HuH-7 (cell line): ENCODE measurements at regions not wholly inside any gene's neighbourhood (a gene's known extent, or its start where the extent isn't known, plus 50 kb on each side); places are given as distances from the start of the nearest gene placed in this dataset.

ENCODE experiments used
- DNase-seq: peaks from one replicate; pipeline ENCODE4 v3.0.0; 2011; ENCODE audit warnings: low spot score

DNA sequence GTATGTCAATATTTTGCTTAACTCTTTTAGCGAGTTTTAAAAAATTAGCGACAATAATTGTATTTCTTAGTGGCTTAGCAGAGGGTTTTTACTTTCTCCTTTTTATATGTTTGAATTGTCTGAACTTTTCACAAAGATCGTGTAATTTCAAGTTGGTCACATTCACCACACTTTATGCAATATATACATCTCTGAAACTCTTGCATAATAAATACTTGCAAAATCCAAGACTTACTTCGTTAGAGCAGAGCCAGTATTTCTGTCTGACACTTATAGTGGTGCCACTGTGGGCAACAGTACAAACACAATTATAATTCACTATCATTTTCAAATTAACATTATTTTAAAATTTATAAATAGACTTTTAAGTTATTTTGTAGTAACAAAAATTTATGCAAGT lies 62.0 kb downstream of the SUCNR1 start:
- DNase-seq = no peak

DNA sequence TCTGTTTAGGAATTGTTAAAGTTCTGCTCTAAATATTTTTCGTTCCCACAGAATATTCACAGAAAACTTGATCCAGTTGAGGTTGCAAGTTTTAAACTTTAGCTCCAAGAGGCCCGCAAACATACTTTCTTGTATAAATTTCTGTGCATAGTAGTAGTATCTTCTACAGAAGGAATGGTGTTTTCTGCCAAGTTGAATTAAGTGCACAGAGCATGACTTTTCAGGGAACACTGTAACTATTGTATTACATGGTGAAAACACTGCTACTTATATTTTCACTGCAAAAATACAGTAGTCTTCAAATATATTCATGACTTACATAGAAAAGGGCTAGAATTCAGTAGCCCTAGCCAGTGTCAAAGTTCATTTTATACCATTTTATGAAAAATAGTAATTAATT lies 67.0 kb downstream of the SUCNR1 start:
- no peak for DNase-seq

DNA sequence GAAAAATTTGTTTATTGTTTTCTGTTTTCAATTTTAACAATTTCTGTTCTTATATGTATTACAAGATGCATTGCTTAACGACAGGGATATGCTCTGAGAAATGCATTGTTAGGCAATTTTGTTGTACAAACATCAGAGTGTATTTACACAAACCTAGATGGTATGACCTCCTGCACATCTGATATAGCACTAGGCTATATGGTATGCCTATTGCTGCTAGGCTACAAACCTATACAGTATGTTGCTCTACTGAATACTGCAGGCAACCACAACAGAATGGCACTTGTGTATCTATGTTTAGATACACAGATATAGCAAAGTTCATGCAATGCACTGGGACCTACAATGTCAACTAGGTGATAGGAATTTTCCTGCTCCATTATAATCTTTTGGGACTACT lies 70.1 kb downstream of the SUCNR1 start:
- DNase-seq = peak; percentile 10

GRCh38 chr3:151944356-151944755 lies 70.9 kb downstream of the SUCNR1 start:
- no peak for DNase-seq

DNA sequence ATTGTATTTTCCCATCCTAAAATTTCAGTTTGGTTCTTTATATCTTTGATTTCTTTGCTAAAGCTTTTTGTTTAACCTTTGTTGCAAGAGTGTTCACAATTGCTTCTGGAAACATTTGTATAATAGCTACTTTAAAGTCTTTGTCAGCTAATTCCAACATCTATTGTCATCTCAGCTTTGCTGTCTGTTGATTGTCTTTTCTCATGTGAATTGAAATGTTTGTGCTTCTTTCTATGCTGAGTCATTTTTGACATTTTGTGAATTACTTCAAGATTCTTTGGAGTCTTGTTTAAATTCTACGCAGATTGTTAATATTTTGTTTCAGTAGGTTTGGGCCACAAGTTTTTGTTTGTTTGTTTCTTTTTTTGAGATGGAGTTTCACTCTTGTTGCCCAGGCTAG lies 73.2 kb downstream of the SUCNR1 start:
- DNase-seq = no peak

GRCh38 chr3:151949706-151950105 lies 76.3 kb downstream of the SUCNR1 start:
- DNase-seq = no peak

- DNase-seq = no peak
Measured at GRCh38 chr3:151955356-151955755, 81.9 kb downstream of the SUCNR1 start.

DNA sequence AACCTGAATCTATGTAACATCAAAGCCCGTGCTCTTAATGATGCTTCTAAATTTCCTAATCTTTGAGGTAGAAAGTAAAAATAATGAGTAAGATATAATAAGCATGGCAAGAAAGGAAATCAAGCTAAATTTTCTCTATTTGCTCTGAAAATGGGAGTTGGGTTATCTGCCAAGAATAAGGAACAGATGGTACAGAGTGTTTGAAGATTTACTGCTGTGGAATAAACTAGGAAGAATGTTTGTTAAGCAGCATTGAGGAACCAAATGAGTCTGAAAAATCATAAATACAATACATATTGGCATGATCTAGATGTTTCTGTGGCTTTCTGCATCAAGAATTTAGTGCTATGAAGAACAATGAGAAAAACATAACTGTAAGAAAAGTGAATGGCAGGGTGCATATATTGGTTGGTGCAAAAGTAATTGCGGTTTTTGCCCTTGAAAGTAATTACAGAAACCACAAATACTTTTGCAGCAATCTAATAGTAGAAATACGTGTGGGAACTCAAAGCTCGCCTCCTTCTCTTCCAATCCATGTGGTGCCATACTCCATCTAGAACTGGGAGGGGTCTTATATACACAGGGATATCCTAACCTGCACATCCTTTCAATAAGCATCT lies 87.6 kb downstream of the SUCNR1 start:
- no peak for DNase-seq

GRCh38 chr3:151962352-151962751 lies 88.9 kb downstream of the SUCNR1 start:
- no peak for DNase-seq

DNA sequence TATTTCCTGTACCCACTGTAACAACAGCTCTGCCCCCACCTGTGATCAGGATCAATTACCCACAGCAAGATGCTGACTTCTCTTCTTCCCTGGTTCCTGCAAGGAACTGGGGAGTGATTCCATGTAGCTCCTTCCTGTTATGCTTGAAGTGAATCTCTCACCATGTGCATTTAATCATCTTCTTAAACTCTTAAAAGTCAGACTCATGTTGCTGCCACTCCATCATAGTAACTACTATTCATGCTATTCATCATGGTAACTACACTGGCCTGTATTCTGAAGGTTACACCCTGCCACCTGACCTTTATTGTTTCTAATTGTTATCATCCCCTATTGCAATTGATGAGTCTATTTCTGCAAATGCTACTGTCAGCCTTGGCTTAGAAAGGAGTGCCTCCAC lies 89.5 kb downstream of the SUCNR1 start:
- DNase-seq = no peak

DNA sequence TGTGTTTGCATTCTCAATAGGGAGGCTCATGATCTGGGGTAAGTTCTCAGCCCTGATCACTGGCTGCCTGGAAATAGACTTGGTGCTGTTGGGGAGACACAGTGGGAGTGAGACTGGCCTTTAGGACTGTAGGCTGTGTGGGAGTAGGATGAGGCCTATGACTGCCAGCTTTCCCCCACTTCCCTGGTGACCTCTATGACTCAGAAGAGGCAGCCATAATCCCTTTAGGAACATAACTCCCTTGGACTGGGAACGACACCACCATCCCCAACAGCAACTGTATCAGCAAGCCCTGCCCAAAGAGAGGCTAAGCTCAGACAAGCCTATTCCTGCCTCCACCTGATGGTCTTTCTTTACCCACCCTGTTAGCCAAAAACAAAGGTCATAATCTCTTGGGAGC lies 91.3 kb downstream of the SUCNR1 start:
- no peak for DNase-seq

GRCh38 chr3:151969026-151969642 lies 95.7 kb downstream of the SUCNR1 start:
- no peak for DNase-seq

DNA sequence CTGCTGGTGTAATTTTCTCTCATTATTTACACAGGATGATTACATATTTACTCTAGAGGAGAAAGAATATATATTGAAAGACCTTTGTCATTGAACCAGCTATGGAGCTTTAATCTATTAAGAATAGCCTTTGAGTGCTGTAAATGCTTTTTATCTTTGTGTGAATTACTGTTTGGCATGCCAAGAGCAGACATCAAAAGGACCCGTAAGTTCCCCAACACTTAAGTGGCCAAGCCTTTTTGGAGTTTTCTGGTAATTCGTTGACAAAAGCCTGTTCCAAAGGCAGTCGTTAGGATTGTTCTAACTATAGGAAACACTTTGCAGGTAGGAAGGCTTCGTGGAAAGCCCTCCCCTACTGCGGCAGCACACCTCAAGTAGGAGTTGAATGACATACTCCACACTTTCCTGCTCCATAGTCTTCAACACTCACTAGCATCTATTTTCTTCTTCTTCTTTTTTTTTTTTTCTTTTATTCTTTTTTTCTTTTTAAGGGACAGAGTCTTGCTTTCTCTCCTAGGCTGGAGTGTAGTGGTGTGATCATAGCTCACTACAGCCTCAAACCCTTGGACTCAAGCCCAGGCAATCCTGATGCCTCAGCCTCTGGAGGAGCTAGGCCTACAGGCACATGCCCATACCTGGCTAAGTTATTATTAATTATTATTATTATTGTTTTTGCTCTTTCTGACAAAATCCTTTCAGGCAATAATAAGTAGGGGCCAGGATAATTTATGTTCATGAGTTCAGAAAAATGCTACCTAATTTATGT lies 98.6 kb downstream of the SUCNR1 start:
- no peak for DNase-seq

DNA sequence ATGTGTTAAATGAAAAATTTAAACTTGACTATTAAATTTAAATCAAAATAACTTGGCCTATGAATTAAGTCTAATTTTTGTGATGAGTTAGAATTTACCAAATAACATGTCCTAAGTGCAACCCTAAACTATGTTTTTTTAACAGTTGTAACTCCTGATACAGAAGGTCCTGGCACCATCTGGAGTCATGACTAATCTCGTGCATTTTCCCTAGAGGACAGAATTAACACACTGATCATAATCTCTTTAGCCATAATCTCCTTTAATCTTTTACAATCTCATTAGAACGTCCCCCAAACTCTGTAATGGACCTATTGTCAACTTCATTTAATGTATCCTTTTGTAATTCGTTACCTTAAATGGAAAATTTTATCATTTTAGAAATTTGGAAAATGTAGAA lies 100.6 kb downstream of the SUCNR1 start:
- DNase-seq = no peak

DNA sequence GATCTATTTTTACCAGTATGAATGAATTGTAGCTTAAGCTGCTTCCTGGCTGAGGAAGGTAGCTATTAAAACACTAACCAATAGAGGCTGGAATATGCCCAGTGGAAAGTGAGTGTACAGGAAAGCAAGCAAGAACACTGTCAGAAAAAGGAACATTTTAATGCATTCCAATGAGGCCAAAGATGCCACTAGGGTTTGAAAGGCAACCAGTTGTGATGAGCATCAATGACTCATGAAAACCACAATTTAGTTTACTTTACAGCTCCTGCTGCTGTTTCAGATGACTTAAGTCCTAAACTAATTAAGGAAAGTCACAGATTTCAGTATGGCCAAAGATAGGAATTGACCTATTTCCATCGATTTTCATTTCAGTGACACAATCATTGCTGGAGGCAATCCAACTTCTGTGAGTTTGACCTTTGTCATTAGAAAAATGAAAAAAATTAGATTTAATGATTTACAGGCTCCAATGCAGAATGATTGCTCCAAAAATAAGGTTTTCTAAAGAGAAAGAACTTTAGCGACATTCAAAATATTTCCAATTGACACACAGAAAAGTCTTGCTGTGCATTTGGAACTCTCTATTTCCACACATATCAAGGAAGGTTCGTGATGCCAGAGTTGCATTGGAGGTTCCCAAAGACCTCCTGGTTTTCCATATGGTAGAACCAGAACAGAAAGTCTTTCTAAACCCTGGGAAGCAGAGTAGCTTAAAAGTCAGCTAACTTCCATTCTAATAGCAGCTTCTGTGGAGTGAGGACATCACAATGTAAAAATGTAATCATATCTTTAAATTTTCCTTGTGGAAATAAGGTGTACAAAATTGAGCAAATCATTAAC lies 103.0 kb downstream of the SUCNR1 start:
- no peak for DNase-seq

- DNase-seq = no peak
Measured at GRCh38 chr3:151979906-151980305, 106.5 kb downstream of the SUCNR1 start.

- DNase-seq = no peak
Measured at GRCh38 chr3:151983538-151983937, 110.1 kb downstream of the SUCNR1 start.

DNA sequence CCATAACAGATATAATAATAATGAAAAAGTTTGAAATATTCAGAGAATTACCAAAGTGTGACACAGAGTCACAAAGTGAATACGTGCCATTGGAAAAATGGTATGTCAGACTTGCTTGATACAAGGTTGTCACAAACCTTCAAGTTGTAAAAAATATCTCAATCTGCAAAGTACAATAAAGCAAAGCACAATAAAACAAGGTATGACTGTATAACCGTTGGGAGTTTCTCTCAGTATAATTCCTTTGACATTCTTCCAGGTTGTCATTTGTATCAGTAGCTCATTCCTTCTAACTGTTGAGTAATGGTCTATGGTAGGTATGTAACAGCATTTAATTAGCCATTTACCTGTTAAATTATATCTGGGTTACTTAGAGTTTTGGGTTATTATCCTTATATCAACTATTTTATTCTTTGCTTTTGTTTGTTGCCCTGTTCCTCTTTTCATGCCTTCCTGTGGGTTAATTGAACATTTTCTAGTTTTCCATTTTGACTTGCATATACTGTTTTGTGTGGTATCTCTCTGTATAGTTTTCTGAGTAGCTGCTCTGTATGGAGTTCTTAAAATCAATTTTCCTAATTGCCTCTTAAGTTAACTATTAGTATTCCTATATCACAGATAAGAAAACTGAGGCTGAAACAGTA lies 112.5 kb downstream of the SUCNR1 start:
- no peak for DNase-seq

DNA sequence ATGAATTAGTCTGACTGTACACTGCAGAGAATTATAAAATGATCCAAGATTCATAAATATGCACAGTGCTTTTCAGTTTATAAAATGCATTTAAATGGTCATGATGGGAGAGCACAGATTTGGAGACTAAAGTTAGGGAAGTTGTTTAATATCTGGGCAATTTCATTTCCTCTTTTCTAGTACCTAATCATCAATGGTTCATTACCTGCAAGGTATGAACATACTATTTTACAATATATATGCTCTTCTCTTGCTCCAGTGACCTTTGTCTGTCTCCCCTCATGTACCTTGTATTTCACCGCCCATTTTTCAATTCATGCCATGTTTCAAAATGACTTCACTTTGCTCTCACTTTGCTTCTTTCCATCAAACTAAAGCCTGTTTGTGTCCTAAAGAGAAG lies 114.5 kb downstream of the SUCNR1 start:
- no peak for DNase-seq

- DNase-seq = no peak
Measured at GRCh38 chr3:151989621-151990020, 116.2 kb downstream of the SUCNR1 start.

GRCh38 chr3:151990696-151991376 lies 117.4 kb downstream of the SUCNR1 start:
- no peak for DNase-seq
